Endothelial cell of umbilical vein (primary cell): ENCODE measurements at regions not wholly inside any gene's neighbourhood (a gene's known extent, or its start where the extent isn't known, plus 50 kb on each side); places are given as distances from the start of the nearest gene placed in this dataset.

Source experiments
- BruUV-seq: library from RNA; stranded (reverse); fragments of 400-500 nt; replicated peaks from 2 replicates; lab custom pipeline; 2021; lab: Mats Ljungman, UMichigan
- CTCF ChIA-PET: fragments of 300-600, 350-600 bp; sonication (Branson Sonifier 250); formaldehyde crosslinking; loops from one replicate; lab custom pipeline; 2021; ENCODE audit warnings: antibody characterized with exemption, inconsistent platforms; lab: Charles Lee
- POLR2A ChIA-PET: fragments of 300-600, 350-600 bp; sonication (Branson Sonifier 250); formaldehyde crosslinking; loops from one replicate; lab custom pipeline; 2021; ENCODE audit warnings: antibody characterized with exemption, inconsistent platforms; lab: Charles Lee
- DNase-seq: peaks from one replicate; pipeline ENCODE4 v3.0.0-alpha.2; 2011; ENCODE audit warnings: low read depth, low spot score
- FAIRE-seq: peaks from 2 replicates; lab custom pipeline; 2011; peaks lifted over from hg19 to GRCh38; lab: Jason Lieb, UNC
- H2AFZ ChIP-seq: 2 replicates; pipeline ENCODE4 v1.6.0; 2012; ENCODE audit warnings: low read depth, low read length, control low read depth, inconsistent platforms
- H3K27ac ChIP-seq: 2 replicates; pipeline ENCODE4 v1.5.1; 2011; ENCODE audit warnings: low read depth, mild to moderate bottlenecking, control low read depth, low read length, moderate library complexity; ENCODE audit not compliant: insufficient read depth
- H3K27me3 ChIP-seq, 2 experiments: 2 replicates each; pipeline versions ENCODE4 v1.6.0 to v1.6.1; 2011; ENCODE audit warnings: low read length in 2 of 2, mixed read lengths in 1 of 2; ENCODE audit not compliant: control insufficient read depth in 2 of 2, insufficient read depth in 2 of 2
- H3K36me3 ChIP-seq, 2 experiments: 2 replicates in 1 of 2; 3 replicates in 1 of 2; pipeline ENCODE4 v1.5.1; 2011; ENCODE audit warnings: low read length in 2 of 2, mild to moderate bottlenecking in 1 of 2, moderate library complexity in 1 of 2; ENCODE audit not compliant: control insufficient read depth in 2 of 2, insufficient read depth in 2 of 2; ENCODE audit errors: extremely low read depth in 1 of 2
- H3K4me1 ChIP-seq: 3 replicates; pipeline ENCODE4 v1.5.1; 2011; ENCODE audit warnings: mild to moderate bottlenecking, low read length; ENCODE audit not compliant: control insufficient read depth, insufficient read depth; ENCODE audit errors: extremely low read depth
- H3K4me2 ChIP-seq: 2 replicates; pipeline ENCODE4 v1.6.1; 2011; ENCODE audit warnings: low read length, control low read depth, mixed read lengths; ENCODE audit not compliant: insufficient read depth
- H3K4me3 ChIP-seq, 3 experiments: fragments of 200-600 bp in 1 of 3; sonication (generic), shearing (Covaris generic) in 1 of 3; replicated peaks in 1 of 3; 2 replicates each; pipeline ENCODE4 v1.5.1; 2011 to 2016; ENCODE audit warnings: control low read depth in 3 of 3, low read length in 3 of 3, mild to moderate bottlenecking in 2 of 3, inconsistent platforms in 1 of 3, low read depth in 1 of 3, moderate library complexity in 1 of 3; ENCODE audit not compliant: insufficient read depth in 1 of 3
- H3K79me2 ChIP-seq: 2 replicates; pipeline ENCODE4 v1.6.0; 2012; ENCODE audit warnings: low read length, inconsistent platforms; ENCODE audit not compliant: control insufficient read depth, insufficient read depth
- H3K9ac ChIP-seq: replicated peaks from 2 replicates; pipeline ENCODE3; 2011; ENCODE audit warnings: low read length, control low read depth; ENCODE audit not compliant: insufficient read depth; ENCODE audit errors: extremely low read depth
- H3K9me1 ChIP-seq: replicated peaks from 3 replicates; pipeline ENCODE4 v1.6.0; 2011; ENCODE audit warnings: mild to moderate bottlenecking, low read length; ENCODE audit not compliant: control insufficient read depth, insufficient read depth; ENCODE audit errors: extremely low read depth
- H3K9me3 ChIP-seq: replicated peaks from 2 replicates; pipeline ENCODE4 v1.5.1; 2012; ENCODE audit warnings: low read length, inconsistent platforms; ENCODE audit not compliant: control insufficient read depth, insufficient read depth
- H4K20me1 ChIP-seq: replicated peaks from 2 replicates; pipeline ENCODE3; 2011; ENCODE audit warnings: mild to moderate bottlenecking, low read length; ENCODE audit not compliant: control insufficient read depth, insufficient read depth; ENCODE audit errors: extremely low read depth
- CTCF ChIP-seq, 2 donors: IDR thresholded peaks; 1 replicate in 1 of 2; 2 replicates in 1 of 2; pipeline ENCODE4 v1.5.1; 2011; ENCODE audit warnings: low read length in 2 of 2, mild to moderate bottlenecking in 2 of 2, moderate library complexity in 2 of 2, control low read depth in 1 of 2, inconsistent platforms in 1 of 2, low read depth in 1 of 2; ENCODE audit not compliant: insufficient read depth in 1 of 2; ENCODE audit errors: extremely low read depth in 1 of 2
- EZH2 ChIP-seq: IDR thresholded peaks from 2 replicates; pipeline ENCODE4 v1.6.1; 2012; ENCODE audit warnings: borderline replicate concordance, low read depth, mild to moderate bottlenecking, moderate library complexity, low read length, inconsistent platforms; ENCODE audit not compliant: severe bottlenecking
- FOS ChIP-seq: IDR thresholded peaks from 2 replicates; pipeline ENCODE4 v1.6.1; 2011; ENCODE audit warnings: mild to moderate bottlenecking, low read length, moderate library complexity, borderline replicate concordance; ENCODE audit not compliant: insufficient read depth
- GATA2 ChIP-seq: IDR thresholded peaks from 2 replicates; pipeline ENCODE4 v1.7.0; 2011; ENCODE audit warnings: low read depth, mild to moderate bottlenecking, moderate library complexity, mixed read lengths, low read length; ENCODE audit not compliant: insufficient read length, insufficient read depth
- JUN ChIP-seq: IDR thresholded peaks from 2 replicates; pipeline ENCODE4 v1.6.1; 2011; ENCODE audit warnings: borderline replicate concordance, low read depth; ENCODE audit not compliant: insufficient read length, insufficient read depth
- MAX ChIP-seq: IDR thresholded peaks from 2 replicates; pipeline ENCODE4 v1.6.1; 2011; ENCODE audit not compliant: insufficient read depth, insufficient read length
- MYC ChIP-seq: IDR thresholded peaks from one replicate; pipeline ENCODE4 v1.6.1; 2011; ENCODE audit warnings: mild to moderate bottlenecking, low read depth, low read length
- POLR2A ChIP-seq: IDR thresholded peaks from 2 replicates; pipeline ENCODE4 v1.6.1; 2012; ENCODE audit warnings: low read depth, mild to moderate bottlenecking, control low read depth, low read length
- POLR2AphosphoS5 ChIP-seq: IDR thresholded peaks from 2 replicates; pipeline ENCODE4 v1.6.1; 2012; ENCODE audit warnings: low read depth, mild to moderate bottlenecking, control low read depth, low read length, moderate library complexity; ENCODE audit not compliant: insufficient read depth
- dilution Hi-C: fragments of 300-500 bp; cut with MboI; formaldehyde crosslinking; loops from one replicate; pipeline ENCODE4 v1.15.0; 2019; ENCODE audit warnings: low sequenced_read_pairs; ENCODE audit not compliant: extremely low pct_ligation_motif_present
- intact Hi-C: fragments of 100-400 bp; cut with micrococcal nuclease; formaldehyde crosslinking; loops from one replicate; pipeline ENCODE4 v1.10.0; 2022

GRCh38 chr4:187271848-187272247 lies 548.2 kb upstream of the FAT1 start:
- Histone ChIP-seq H3K9me1 (no peaks in the 10 kb centered on the region), H3K36me3 (no peaks in the 10 kb centered on the region), H3K4me1 (no peaks in the 10 kb centered on the region), H3K27ac (no peak overlapping the region), H3K9me3 (no peaks in the 10 kb centered on the region), H3K27me3 (no peaks in the 10 kb centered on the region), H3K79me2 (no peaks in the 10 kb centered on the region), H2AFZ (no peak overlapping the region), H3K4me3 (no peak overlapping the region), H4K20me1 (no peaks in the 10 kb centered on the region), H3K9ac (no peak overlapping the region), H3K4me2 (no peak overlapping the region)
- dilution Hi-C loops (no loop called here), intact Hi-C loops (no loop called here)
- no TSS peak for BruUV-seq
- TF ChIP-seq GATA2 (no peak), CTCF (IDR thresholded peaks at IDR 0.05; ENCODE audit: extremely low read depth in 1 of 2, insufficient read depth in 1 of 2, low read depth in 1 of 2, low read length in 2 of 2) (no peak), JUN (no peak), FOS (no peak), POLR2AphosphoS5 (no peak), POLR2A (no peak), MYC (no peak), MAX (no peak), EZH2 (no peak)
- POLR2A ChIA-PET, result no interaction called here
- DNase-seq, result no peak
- CTCF ChIA-PET, result no interaction called here
- FAIRE-seq, result no peak
